ENCODE measurements at regions not wholly inside any gene's neighbourhood (a gene's known extent, or its start where the extent isn't known, plus 50 kb on each side); places are given as distances from the start of the nearest gene placed in this dataset.

DNA sequence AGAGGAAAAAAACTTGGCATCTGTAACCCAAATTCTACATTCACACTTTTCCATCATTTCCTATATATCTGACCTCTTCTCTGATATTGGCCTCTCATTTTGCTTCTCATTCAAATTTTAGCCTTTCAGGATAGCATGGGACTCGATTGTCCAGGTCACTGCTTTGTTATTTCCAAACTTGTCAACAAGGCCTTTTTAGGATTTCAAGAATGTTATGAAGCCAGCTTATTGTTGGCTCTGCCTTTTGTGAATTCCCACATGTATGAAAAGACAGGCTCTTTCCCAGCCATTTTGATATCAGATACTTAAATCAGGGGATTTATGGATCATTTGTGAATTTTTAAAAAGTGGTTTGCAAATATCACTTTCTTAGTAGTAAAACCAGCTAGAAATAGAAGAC lies 663.5 kb downstream of the NCAM2 start:
- Histone ChIP-seq H3K4me3 (ENCODE audit: low read length in 2 of 2) (no peak overlapping the region), H3K4me1 (ENCODE audit: insufficient read depth, low read length) (no peaks in the 10 kb centered on the region), H3K36me3 (ENCODE audit: insufficient read depth, low read length) (no peaks in the 10 kb centered on the region), H3K27me3 (ENCODE audit: insufficient read depth, low read length) (no peaks in the 10 kb centered on the region), H3K27ac (ENCODE audit: low read depth, low read length) (no peak overlapping the region), H3K9me3 (ENCODE audit: control insufficient read depth in 1 of 2, low read length in 2 of 2) (no peaks in the 10 kb centered on the region)
- Mint-ChIP-seq H3K4me1 (no peaks in the 10 kb centered on the region), H3K4me3 (no peak overlapping the region), H3K9me3 (peaks cover 0 to 15% (median 7%) of the 10 kb centered on the region in 8 donors), H3K27me3 (no peaks in the 10 kb centered on the region), H3K27ac (no peak overlapping the region), H3K36me3 (no peaks in the 10 kb centered on the region)
- POLR2A ChIA-PET (ENCODE audit: partially characterized antibody): no interaction called here
- CTCF ChIA-PET (ENCODE audit: partially characterized antibody): no interaction called here
- no peak for DNase-seq
- intact Hi-C loops (cut with micrococcal nuclease): no loop called here

DNA sequence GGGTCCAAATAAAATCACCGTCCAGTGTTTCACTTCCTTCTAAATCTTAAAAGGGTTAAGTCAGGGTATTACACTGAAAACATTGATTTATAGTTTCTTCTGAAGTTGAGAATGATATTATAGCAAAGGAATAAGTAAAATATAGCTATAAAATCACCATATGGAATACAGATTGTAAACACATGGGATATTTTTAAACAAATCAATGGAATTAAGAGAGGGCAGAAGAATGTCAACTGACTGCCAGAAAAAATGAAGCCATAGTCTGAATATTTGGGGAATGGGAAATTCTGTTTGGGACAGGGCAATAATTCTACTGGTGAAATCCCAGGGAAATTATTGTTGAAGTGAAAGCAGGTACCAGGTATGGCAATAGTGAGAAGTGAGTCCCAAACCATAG lies 664.6 kb downstream of the NCAM2 start:
- Histone ChIP-seq H3K27me3 (ENCODE audit: insufficient read depth, low read length) (no peaks in the 10 kb centered on the region), H3K4me3 (ENCODE audit: low read length in 2 of 2) (no peak overlapping the region), H3K4me1 (ENCODE audit: insufficient read depth, low read length) (no peaks in the 10 kb centered on the region), H3K36me3 (ENCODE audit: insufficient read depth, low read length) (no peaks in the 10 kb centered on the region), H3K9me3 (ENCODE audit: control insufficient read depth in 1 of 2, low read length in 2 of 2) (no peaks in the 10 kb centered on the region), H3K27ac (ENCODE audit: low read depth, low read length) (no peak overlapping the region)
- intact Hi-C loops (cut with micrococcal nuclease): no loop called here
- no peaks in the 10 kb centered on the region for H3K36me3 Mint-ChIP-seq
- no peak for DNase-seq
- no peaks in the 10 kb centered on the region for H3K4me1 Mint-ChIP-seq
- CTCF ChIA-PET (ENCODE audit: partially characterized antibody): interaction anchor here (1.2 kb wide), 1 partner anchor 11 kb away, joined by 3 read pairs; no protein-coding TSS in a partner anchor
- H3K27ac Mint-ChIP-seq: no peak overlapping the region
- H3K4me3 Mint-ChIP-seq: no peak overlapping the region
- POLR2A ChIA-PET (ENCODE audit: partially characterized antibody): no interaction called here
- peaks cover 0 to 15% (median 7%) of the 10 kb centered on the region in 8 donors for H3K9me3 Mint-ChIP-seq
- H3K27me3 Mint-ChIP-seq: no peaks in the 10 kb centered on the region

DNA sequence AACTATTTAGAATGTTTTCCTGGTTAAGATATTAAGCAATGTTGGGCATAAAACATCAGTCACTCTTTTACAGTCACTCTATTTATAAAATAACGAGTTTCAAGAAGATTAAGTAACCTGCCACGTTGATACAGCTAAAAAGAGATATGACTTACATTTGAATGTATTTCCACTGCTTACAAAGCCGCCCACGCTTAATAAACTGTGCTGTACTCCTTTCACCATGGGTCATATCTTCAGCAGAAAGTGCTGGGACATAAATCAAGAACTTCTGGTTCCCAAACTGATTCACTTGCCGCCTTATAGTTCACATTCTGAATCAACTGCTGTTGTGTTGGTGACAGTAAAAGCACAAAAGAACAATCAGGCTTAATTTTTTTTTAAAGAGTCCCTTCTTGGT lies 666.7 kb downstream of the NCAM2 start:
- Histone ChIP-seq H3K4me1 (ENCODE audit: insufficient read depth, low read length) (no peaks in the 10 kb centered on the region), H3K27ac (ENCODE audit: low read depth, low read length) (no peak overlapping the region), H3K4me3 (ENCODE audit: low read length in 2 of 2) (no peak overlapping the region), H3K27me3 (ENCODE audit: insufficient read depth, low read length) (no peaks in the 10 kb centered on the region), H3K9me3 (ENCODE audit: control insufficient read depth in 1 of 2, low read length in 2 of 2) (no peaks in the 10 kb centered on the region), H3K36me3 (ENCODE audit: insufficient read depth, low read length) (no peaks in the 10 kb centered on the region)
- peaks cover 0 to 21% (median 8%) of the 10 kb centered on the region in 8 donors for H3K9me3 Mint-ChIP-seq
- H3K4me3 Mint-ChIP-seq: no peak overlapping the region
- no peak overlapping the region for H3K27ac Mint-ChIP-seq
- DNase-seq: no peak
- H3K4me1 Mint-ChIP-seq: no peaks in the 10 kb centered on the region
- CTCF ChIA-PET (ENCODE audit: partially characterized antibody): no interaction called here
- POLR2A ChIA-PET (ENCODE audit: partially characterized antibody): no interaction called here
- no peaks in the 10 kb centered on the region for H3K27me3 Mint-ChIP-seq
- intact Hi-C loops (cut with micrococcal nuclease): no loop called here
- no peaks in the 10 kb centered on the region for H3K36me3 Mint-ChIP-seq

DNA sequence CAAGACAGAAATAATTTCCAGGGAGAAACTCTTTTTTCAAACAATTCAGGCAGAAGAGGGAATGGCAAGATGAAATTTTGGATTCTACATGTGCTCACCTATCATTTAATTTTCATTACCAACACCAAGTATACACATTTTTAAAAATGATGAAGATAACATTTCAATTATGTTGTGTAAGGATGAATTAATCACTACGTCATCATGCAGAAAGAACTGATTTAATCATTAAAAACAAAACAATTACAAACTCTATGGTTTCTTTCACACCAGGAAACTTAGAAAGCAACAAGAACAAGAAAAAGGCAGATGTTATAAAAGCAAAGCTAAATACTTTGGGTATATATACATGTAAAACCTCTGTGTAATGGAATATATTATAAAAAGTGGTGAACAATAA lies 668.5 kb downstream of the NCAM2 start:
- H3K27ac Mint-ChIP-seq: no peak overlapping the region
- intact Hi-C loops (cut with micrococcal nuclease): no loop called here
- no peaks in the 10 kb centered on the region for H3K4me1 ChIP-seq (ENCODE audit: insufficient read depth, low read length)
- no peaks in the 10 kb centered on the region for H3K4me1 Mint-ChIP-seq
- peaks cover 0 to 24% (median 9%) of the 10 kb centered on the region in 8 donors for H3K9me3 Mint-ChIP-seq
- no peak overlapping the region for H3K4me3 Mint-ChIP-seq
- no peak for DNase-seq
- H3K4me3 ChIP-seq (ENCODE audit: low read length in 2 of 2): no peak overlapping the region
- ChIA-PET CTCF (ENCODE audit: partially characterized antibody) (no interaction called here), POLR2A (ENCODE audit: partially characterized antibody) (no interaction called here)
- no peak overlapping the region for H3K27ac ChIP-seq (ENCODE audit: low read depth, low read length)
- no peaks in the 10 kb centered on the region for H3K9me3 ChIP-seq (ENCODE audit: control insufficient read depth in 1 of 2, low read length in 2 of 2)
- no peaks in the 10 kb centered on the region for H3K36me3 Mint-ChIP-seq
- H3K36me3 ChIP-seq (ENCODE audit: insufficient read depth, low read length): no peaks in the 10 kb centered on the region
- H3K27me3 ChIP-seq (ENCODE audit: insufficient read depth, low read length): no peaks in the 10 kb centered on the region
- no peaks in the 10 kb centered on the region for H3K27me3 Mint-ChIP-seq

DNA sequence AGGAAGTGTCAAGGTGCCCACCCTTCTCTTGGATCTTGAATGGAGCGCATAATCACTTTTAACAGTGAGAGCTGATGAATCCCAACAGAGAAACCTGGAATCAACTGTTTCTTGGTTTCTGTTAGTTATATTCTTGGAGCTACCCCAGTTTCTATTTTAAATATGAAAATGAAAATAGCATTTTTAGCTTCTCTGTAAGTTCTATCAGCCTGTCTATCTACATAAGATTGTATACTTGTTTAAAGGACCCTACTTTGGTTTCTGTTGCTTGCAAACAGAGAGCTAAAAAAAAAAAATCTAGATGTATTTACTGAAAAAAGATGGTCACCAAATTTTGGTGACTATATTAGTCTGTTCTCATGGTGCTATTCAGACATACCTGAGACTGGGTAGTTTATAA lies 670.0 kb downstream of the NCAM2 start:
- no peaks in the 10 kb centered on the region for H3K27me3 ChIP-seq (ENCODE audit: insufficient read depth, low read length)
- ChIA-PET POLR2A (ENCODE audit: partially characterized antibody) (no interaction called here), CTCF (ENCODE audit: partially characterized antibody) (no interaction called here)
- no peak overlapping the region for H3K27ac ChIP-seq (ENCODE audit: low read depth, low read length)
- no peak overlapping the region for H3K4me3 Mint-ChIP-seq
- no peaks in the 10 kb centered on the region for H3K36me3 Mint-ChIP-seq
- H3K9me3 ChIP-seq (ENCODE audit: control insufficient read depth in 1 of 2, low read length in 2 of 2): no peaks in the 10 kb centered on the region
- H3K9me3 Mint-ChIP-seq: peaks cover 0 to 20% (median 6%) of the 10 kb centered on the region in 8 donors
- intact Hi-C loops (cut with micrococcal nuclease): no loop called here
- no peaks in the 10 kb centered on the region for H3K4me1 ChIP-seq (ENCODE audit: insufficient read depth, low read length)
- no peaks in the 10 kb centered on the region for H3K27me3 Mint-ChIP-seq
- H3K4me3 ChIP-seq (ENCODE audit: low read length in 2 of 2): no peak overlapping the region
- no peak overlapping the region for H3K27ac Mint-ChIP-seq
- no peak for DNase-seq
- no peaks in the 10 kb centered on the region for H3K4me1 Mint-ChIP-seq
- H3K36me3 ChIP-seq (ENCODE audit: insufficient read depth, low read length): no peaks in the 10 kb centered on the region

DNA sequence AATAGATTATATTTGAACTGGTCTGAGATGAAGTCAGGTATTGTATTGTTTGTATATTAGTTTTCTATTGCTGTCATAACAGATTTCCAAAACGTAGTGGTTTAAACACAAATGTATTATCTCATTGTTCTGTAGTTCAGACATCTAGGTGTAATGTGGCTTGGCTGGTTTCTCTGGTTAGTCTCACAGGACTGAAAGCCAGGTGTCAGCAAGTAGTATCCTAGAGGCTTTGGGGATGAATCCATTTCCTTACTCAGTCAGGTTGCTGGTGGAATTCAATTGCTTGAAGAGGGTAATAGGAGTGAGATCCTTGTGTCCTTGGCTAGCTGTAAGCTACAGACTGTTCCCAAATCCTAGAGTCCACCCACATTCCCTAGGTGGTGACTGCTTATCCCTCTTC lies 675.8 kb downstream of the NCAM2 start:
- Histone ChIP-seq H3K27me3 (ENCODE audit: insufficient read depth, low read length) (no peaks in the 10 kb centered on the region), H3K4me3 (ENCODE audit: low read length in 2 of 2) (no peak overlapping the region), H3K4me1 (ENCODE audit: insufficient read depth, low read length) (no peaks in the 10 kb centered on the region), H3K9me3 (ENCODE audit: control insufficient read depth in 1 of 2, low read length in 2 of 2) (no peaks in the 10 kb centered on the region), H3K36me3 (ENCODE audit: insufficient read depth, low read length) (no peaks in the 10 kb centered on the region), H3K27ac (ENCODE audit: low read depth, low read length) (no peak overlapping the region)
- Mint-ChIP-seq H3K36me3 (no peaks in the 10 kb centered on the region), H3K4me3 (no peak overlapping the region), H3K9me3 (peaks cover 2 to 26% (median 7%) of the 10 kb centered on the region in 8 donors), H3K27me3 (no peaks in the 10 kb centered on the region), H3K4me1 (no peaks in the 10 kb centered on the region), H3K27ac (no peak overlapping the region)
- intact Hi-C loops (cut with micrococcal nuclease): no loop called here
- ChIA-PET POLR2A (ENCODE audit: partially characterized antibody) (no interaction called here), CTCF (ENCODE audit: partially characterized antibody) (interaction anchor here (1.2 kb wide), 1 partner anchor 11 kb away, joined by 3 read pairs; no protein-coding TSS in a partner anchor)
- no peak for DNase-seq

DNA sequence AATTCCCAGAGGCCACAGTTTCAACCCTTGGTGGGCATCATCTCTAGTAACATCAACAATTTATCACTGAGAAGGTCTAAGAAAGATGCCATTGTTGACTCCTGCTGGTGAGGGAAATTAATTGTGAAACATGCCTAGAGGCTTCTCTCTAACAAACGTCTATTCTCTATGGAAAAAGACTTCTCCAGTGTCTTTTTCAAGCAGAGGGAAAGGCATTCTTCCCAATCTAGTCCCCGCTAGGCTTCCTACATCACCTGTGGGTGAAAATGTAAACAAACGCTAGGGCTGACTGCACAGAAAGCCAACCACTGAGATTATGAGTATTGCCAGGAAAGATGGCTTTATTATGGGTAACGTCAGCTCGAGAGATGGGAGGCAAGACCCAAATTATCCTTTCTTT lies 677.4 kb downstream of the NCAM2 start:
- no peaks in the 10 kb centered on the region for H3K27me3 Mint-ChIP-seq
- peaks cover 2 to 34% (median 9%) of the 10 kb centered on the region in 8 donors for H3K9me3 Mint-ChIP-seq
- intact Hi-C loops (cut with micrococcal nuclease): no loop called here
- no peak overlapping the region for H3K27ac ChIP-seq (ENCODE audit: low read depth, low read length)
- no peak overlapping the region for H3K4me3 ChIP-seq (ENCODE audit: low read length in 2 of 2)
- H3K4me1 ChIP-seq (ENCODE audit: insufficient read depth, low read length): no peaks in the 10 kb centered on the region
- H3K27ac Mint-ChIP-seq: no peak overlapping the region
- no peaks in the 10 kb centered on the region for H3K9me3 ChIP-seq (ENCODE audit: control insufficient read depth in 1 of 2, low read length in 2 of 2)
- DNase-seq: no peak
- H3K36me3 Mint-ChIP-seq: no peaks in the 10 kb centered on the region
- CTCF ChIA-PET (ENCODE audit: partially characterized antibody): no interaction called here
- H3K27me3 ChIP-seq (ENCODE audit: insufficient read depth, low read length): no peaks in the 10 kb centered on the region
- POLR2A ChIA-PET (ENCODE audit: partially characterized antibody): no interaction called here
- no peaks in the 10 kb centered on the region for H3K36me3 ChIP-seq (ENCODE audit: insufficient read depth, low read length)
- H3K4me1 Mint-ChIP-seq: no peaks in the 10 kb centered on the region
- H3K4me3 Mint-ChIP-seq: no peak overlapping the region

DNA sequence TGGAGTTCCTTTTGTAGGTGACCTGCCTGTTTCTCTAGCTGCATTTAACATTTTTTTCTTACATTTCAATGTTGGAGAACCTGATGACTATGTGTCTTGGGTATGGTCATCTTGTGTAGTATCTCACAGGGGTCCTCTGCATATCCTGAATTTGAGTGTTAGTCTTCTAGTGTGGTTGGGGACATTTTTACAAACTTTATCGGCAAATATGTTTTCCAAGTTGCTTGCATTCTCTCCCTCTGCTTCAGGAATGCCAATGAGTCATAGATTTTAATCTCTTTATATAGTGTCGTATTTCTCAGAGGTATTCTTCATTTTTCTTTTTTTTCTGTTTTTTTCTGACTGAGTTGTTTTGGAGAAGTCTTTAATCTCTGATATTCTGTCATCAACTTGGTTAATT lies 684.0 kb downstream of the NCAM2 start:
- Histone ChIP-seq H3K4me3 (ENCODE audit: low read length in 2 of 2) (no peak overlapping the region), H3K27me3 (ENCODE audit: insufficient read depth, low read length) (no peaks in the 10 kb centered on the region), H3K9me3 (ENCODE audit: control insufficient read depth in 1 of 2, low read length in 2 of 2) (no peaks in the 10 kb centered on the region), H3K27ac (ENCODE audit: low read depth, low read length) (no peak overlapping the region), H3K4me1 (ENCODE audit: insufficient read depth, low read length) (no peaks in the 10 kb centered on the region), H3K36me3 (ENCODE audit: insufficient read depth, low read length) (no peaks in the 10 kb centered on the region)
- ChIA-PET POLR2A (ENCODE audit: partially characterized antibody) (no interaction called here), CTCF (ENCODE audit: partially characterized antibody) (no interaction called here)
- Mint-ChIP-seq H3K9me3 (peaks cover 3 to 31% (median 9%) of the 10 kb centered on the region in 8 donors), H3K4me1 (no peaks in the 10 kb centered on the region), H3K27me3 (no peaks in the 10 kb centered on the region), H3K4me3 (no peak overlapping the region), H3K27ac (no peak overlapping the region), H3K36me3 (no peaks in the 10 kb centered on the region)
- DNase-seq: no peak
- intact Hi-C loops (cut with micrococcal nuclease): no loop called here

Data from CD4-positive, alpha-beta memory T cell (primary cell).